Dendritic cell treated with granulocyte-macrophage colony-stimulating factor and Interleukin-4, amounts not matched to agents 40 ng/mL and 50 ng/mL, for 4 days (primary cell): ENCODE measurements at regions not wholly inside any gene's neighbourhood (a gene's known extent, or its start where the extent isn't known, plus 50 kb on each side); places are given as distances from the start of the nearest gene placed in this dataset.
"Not testable (repeated sequence)": the region's sequence is repeated elsewhere in the genome, so short reads cannot be mapped to it uniquely, and the experiment has no call there.

Source experiments
- H3K27ac Mint-ChIP-seq: one replicate; pipeline ENCODE4 v1.8.0; 2022; ENCODE audit warnings: mild to moderate bottlenecking, mixed read lengths
- H3K27me3 Mint-ChIP-seq: one replicate; pipeline ENCODE4 v1.8.0; 2022; ENCODE audit warnings: mild to moderate bottlenecking, mixed read lengths
- H3K36me3 Mint-ChIP-seq: one replicate; pipeline ENCODE4 v1.8.0; 2022; ENCODE audit warnings: low read depth, mixed read lengths
- H3K4me1 Mint-ChIP-seq: one replicate; pipeline ENCODE4 v1.8.0; 2022; ENCODE audit warnings: low read depth, mixed read lengths
- H3K4me3 Mint-ChIP-seq: one replicate; pipeline ENCODE4 v1.8.0; 2022; ENCODE audit warnings: mild to moderate bottlenecking, moderate library complexity, mixed read lengths
- H3K9me3 Mint-ChIP-seq: one replicate; pipeline ENCODE4 v1.8.0; 2022; ENCODE audit warnings: mixed read lengths
- intact Hi-C: fragments of 100-400 bp; cut with micrococcal nuclease; formaldehyde crosslinking; loops from one replicate; pipeline ENCODE4 v1.15.0; 2022

- Mint-ChIP-seq H3K36me3 (no peaks in the 10 kb centered on the region), H3K4me3 (no peak overlapping the region), H3K27ac (no peak overlapping the region), H3K9me3 (peaks cover 14% of the 10 kb centered on the region), H3K4me1 (no peaks in the 10 kb centered on the region), H3K27me3 (no peaks in the 10 kb centered on the region)
- intact Hi-C loops = no loop called here
These were observed 647.0 kb upstream of the PCDH7 start for GRCh38 chr4:30073011-30073710.

- H3K36me3 Mint-ChIP-seq, H3K27me3 Mint-ChIP-seq, H3K27ac Mint-ChIP-seq, H3K4me3 Mint-ChIP-seq, H3K4me1 Mint-ChIP-seq, intact Hi-C loops: not testable (repeated sequence)
- H3K9me3 Mint-ChIP-seq = peaks cover 35% of the 10 kb centered on the region
These were observed 627.6 kb upstream of the PCDH7 start for GRCh38 chr4:30092420-30093128.

- intact Hi-C loops = no loop called here
- peaks cover 23% of the 10 kb centered on the region for H3K9me3 Mint-ChIP-seq
- H3K27me3 Mint-ChIP-seq = no peaks in the 10 kb centered on the region
- no peaks in the 10 kb centered on the region for H3K36me3 Mint-ChIP-seq
- H3K27ac Mint-ChIP-seq = no peak overlapping the region
- H3K4me3 Mint-ChIP-seq = no peak overlapping the region
- no peaks in the 10 kb centered on the region for H3K4me1 Mint-ChIP-seq
These were observed 625.3 kb upstream of the PCDH7 start for GRCh38 chr4:30094887-30095286.

- no peaks in the 10 kb centered on the region for H3K9me3 Mint-ChIP-seq
- H3K27me3 Mint-ChIP-seq = no peaks in the 10 kb centered on the region
- no peak overlapping the region for H3K27ac Mint-ChIP-seq
- H3K4me1 Mint-ChIP-seq = no peaks in the 10 kb centered on the region
- no peak overlapping the region for H3K4me3 Mint-ChIP-seq
- no peaks in the 10 kb centered on the region for H3K36me3 Mint-ChIP-seq
- intact Hi-C loops = no loop called here
These were observed 616.7 kb upstream of the PCDH7 start for GRCh38 chr4:30103455-30103854.

GRCh38 chr4:30116401-30116800, 603.8 kb upstream of the PCDH7 start:
- intact Hi-C loops = no loop called here
- no peaks in the 10 kb centered on the region for H3K27me3 Mint-ChIP-seq
- no peaks in the 10 kb centered on the region for H3K4me1 Mint-ChIP-seq
- H3K27ac Mint-ChIP-seq = no peak overlapping the region
- no peaks in the 10 kb centered on the region for H3K9me3 Mint-ChIP-seq
- H3K4me3 Mint-ChIP-seq = no peak overlapping the region
- H3K36me3 Mint-ChIP-seq = no peaks in the 10 kb centered on the region

GRCh38 chr4:30117433-30117832, 602.7 kb upstream of the PCDH7 start:
- H3K36me3 Mint-ChIP-seq = no peaks in the 10 kb centered on the region
- intact Hi-C loops = no loop called here
- no peak overlapping the region for H3K4me3 Mint-ChIP-seq
- H3K27me3 Mint-ChIP-seq = no peaks in the 10 kb centered on the region
- H3K27ac Mint-ChIP-seq = no peak overlapping the region
- H3K4me1 Mint-ChIP-seq = no peaks in the 10 kb centered on the region
- H3K9me3 Mint-ChIP-seq = no peaks in the 10 kb centered on the region

- no peaks in the 10 kb centered on the region for H3K27me3 Mint-ChIP-seq
- no peaks in the 10 kb centered on the region for H3K9me3 Mint-ChIP-seq
- no peaks in the 10 kb centered on the region for H3K4me1 Mint-ChIP-seq
- intact Hi-C loops = no loop called here
- no peak overlapping the region for H3K27ac Mint-ChIP-seq
- no peaks in the 10 kb centered on the region for H3K36me3 Mint-ChIP-seq
- no peak overlapping the region for H3K4me3 Mint-ChIP-seq
These were observed 597.5 kb upstream of the PCDH7 start for GRCh38 chr4:30122711-30123110.

GRCh38 chr4:30124621-30125020, 595.5 kb upstream of the PCDH7 start:
- H3K36me3 Mint-ChIP-seq, H3K4me3 Mint-ChIP-seq, H3K4me1 Mint-ChIP-seq, intact Hi-C loops, H3K9me3 Mint-ChIP-seq, H3K27me3 Mint-ChIP-seq, H3K27ac Mint-ChIP-seq: not testable (repeated sequence)

GRCh38 chr4:30125868-30126267, 594.3 kb upstream of the PCDH7 start:
- intact Hi-C loops = no loop called here
- H3K27me3 Mint-ChIP-seq = no peaks in the 10 kb centered on the region
- H3K36me3 Mint-ChIP-seq = no peaks in the 10 kb centered on the region
- H3K4me3 Mint-ChIP-seq = no peak overlapping the region
- no peak overlapping the region for H3K27ac Mint-ChIP-seq
- H3K9me3 Mint-ChIP-seq = no peaks in the 10 kb centered on the region
- H3K4me1 Mint-ChIP-seq = no peaks in the 10 kb centered on the region

GRCh38 chr4:30126351-30126750, 593.8 kb upstream of the PCDH7 start:
- intact Hi-C loops = no loop called here
- H3K4me3 Mint-ChIP-seq = no peak overlapping the region
- no peaks in the 10 kb centered on the region for H3K36me3 Mint-ChIP-seq
- H3K27me3 Mint-ChIP-seq = no peaks in the 10 kb centered on the region
- H3K4me1 Mint-ChIP-seq = no peaks in the 10 kb centered on the region
- H3K27ac Mint-ChIP-seq = no peak overlapping the region
- H3K9me3 Mint-ChIP-seq = no peaks in the 10 kb centered on the region

- peaks cover 18% of the 10 kb centered on the region for H3K9me3 Mint-ChIP-seq
- H3K4me1 Mint-ChIP-seq, H3K27ac Mint-ChIP-seq, H3K27me3 Mint-ChIP-seq, H3K36me3 Mint-ChIP-seq, H3K4me3 Mint-ChIP-seq, intact Hi-C loops: not testable (repeated sequence)
These were observed 571.3 kb upstream of the PCDH7 start for GRCh38 chr4:30148828-30149227.

- H3K27me3 Mint-ChIP-seq, intact Hi-C loops, H3K27ac Mint-ChIP-seq, H3K36me3 Mint-ChIP-seq, H3K4me1 Mint-ChIP-seq, H3K4me3 Mint-ChIP-seq: not testable (repeated sequence)
- peaks cover 18% of the 10 kb centered on the region for H3K9me3 Mint-ChIP-seq
These were observed 570.6 kb upstream of the PCDH7 start for GRCh38 chr4:30149539-30149938.

GRCh38 chr4:30153427-30153826, 566.7 kb upstream of the PCDH7 start:
- intact Hi-C loops = no loop called here
- Mint-ChIP-seq H3K27me3 (no peaks in the 10 kb centered on the region), H3K36me3 (no peaks in the 10 kb centered on the region), H3K27ac (no peak overlapping the region), H3K4me3 (no peak overlapping the region), H3K4me1 (no peaks in the 10 kb centered on the region), H3K9me3 (peaks cover 18% of the 10 kb centered on the region)

GRCh38 chr4:30160140-30160539, 560.0 kb upstream of the PCDH7 start:
- no peak overlapping the region for H3K27ac Mint-ChIP-seq
- H3K4me3 Mint-ChIP-seq = no peak overlapping the region
- H3K36me3 Mint-ChIP-seq = no peaks in the 10 kb centered on the region
- H3K9me3 Mint-ChIP-seq = no peaks in the 10 kb centered on the region
- H3K4me1 Mint-ChIP-seq = no peaks in the 10 kb centered on the region
- no peaks in the 10 kb centered on the region for H3K27me3 Mint-ChIP-seq
- intact Hi-C loops = no loop called here

GRCh38 chr4:30172416-30172815, 547.8 kb upstream of the PCDH7 start:
- Mint-ChIP-seq H3K4me3 (no peak overlapping the region), H3K36me3 (no peaks in the 10 kb centered on the region), H3K27me3 (no peaks in the 10 kb centered on the region), H3K4me1 (no peaks in the 10 kb centered on the region), H3K27ac (no peak overlapping the region), H3K9me3 (no peaks in the 10 kb centered on the region)
- intact Hi-C loops = no loop called here
